ENCODE measurements at regions not wholly inside any gene's neighbourhood (a gene's known extent, or its start where the extent isn't known, plus 50 kb on each side); places are given as distances from the start of the nearest gene placed in this dataset.

GRCh38 chr18:43382641-43383403 lies 105.5 kb upstream of the SYT4 start:
- TF ChIP-seq CTCF (IDR thresholded peaks at IDR 0.05; ENCODE audit: insufficient read depth, low read length, poor library complexity, severe bottlenecking) (no peak), EZH2phosphoT487 (conservative IDR thresholded peaks at IDR 0.05; ENCODE audit: low read length) (no peak)
- Histone ChIP-seq H3K9me2 (replicated peaks; ENCODE audit: insufficient read depth, low read length) (no peaks in the 10 kb centered on the region), H3K9ac (ENCODE audit: low read length) (no peak overlapping the region), H3K4me3 (ENCODE audit: insufficient read depth, low read length, poor library complexity, severe bottlenecking) (no peak overlapping the region), H3F3A (ENCODE audit: insufficient read depth) (no peaks in the 10 kb centered on the region), H2AFZ (ENCODE audit: low read depth, low read length, severe bottlenecking) (no peak overlapping the region), H3K4me2 (ENCODE audit: low read depth, low read length, poor library complexity, severe bottlenecking) (no peak overlapping the region), H3K79me2 (ENCODE audit: insufficient read depth, low read length) (no peaks in the 10 kb centered on the region), H4K20me1 (ENCODE audit: low read depth, low read length) (no peaks in the 10 kb centered on the region), H3K27ac (ENCODE audit: low read depth, low read length) (no peak overlapping the region), H3K9me3 (ENCODE audit: insufficient read depth, low read length) (no peaks in the 10 kb centered on the region), H3K36me3 (ENCODE audit: low read length) (no peaks in the 10 kb centered on the region), H3K27me3 (ENCODE audit: low read length) (no peaks in the 10 kb centered on the region)

- no peak overlapping the region for H3K4me3 ChIP-seq (ENCODE audit: insufficient read depth, low read length, poor library complexity, severe bottlenecking)
- no peaks in the 10 kb centered on the region for H3F3A ChIP-seq (ENCODE audit: insufficient read depth)
- H4K20me1 ChIP-seq (ENCODE audit: low read depth, low read length) = no peaks in the 10 kb centered on the region
- no peaks in the 10 kb centered on the region for H3K36me3 ChIP-seq (ENCODE audit: low read length)
- H3K9me3 ChIP-seq (ENCODE audit: insufficient read depth, low read length) = no peaks in the 10 kb centered on the region
- no peak overlapping the region for H3K4me2 ChIP-seq (ENCODE audit: low read depth, low read length, poor library complexity, severe bottlenecking)
- H3K9me2 ChIP-seq (replicated peaks; ENCODE audit: insufficient read depth, low read length) = no peaks in the 10 kb centered on the region
- no peak overlapping the region for H2AFZ ChIP-seq (ENCODE audit: low read depth, low read length, severe bottlenecking)
- no peak overlapping the region for H3K27ac ChIP-seq (ENCODE audit: low read depth, low read length)
- no peaks in the 10 kb centered on the region for H3K27me3 ChIP-seq (ENCODE audit: low read length)
- no peaks in the 10 kb centered on the region for H3K79me2 ChIP-seq (ENCODE audit: insufficient read depth, low read length)
- no peak for TF ChIP-seq EZH2phosphoT487 (conservative IDR thresholded peaks at IDR 0.05; ENCODE audit: low read length)
- TF ChIP-seq CTCF (IDR thresholded peaks at IDR 0.05; ENCODE audit: insufficient read depth, low read length, poor library complexity, severe bottlenecking) = no peak
- H3K9ac ChIP-seq (ENCODE audit: low read length) = no peak overlapping the region
Observed at GRCh38 chr18:43389163-43389562, 111.9 kb upstream of the SYT4 start.

GRCh38 chr18:43392168-43392567 lies 114.9 kb upstream of the SYT4 start:
- H3K79me2 ChIP-seq (ENCODE audit: insufficient read depth, low read length) = no peaks in the 10 kb centered on the region
- no peaks in the 10 kb centered on the region for H3K9me2 ChIP-seq (replicated peaks; ENCODE audit: insufficient read depth, low read length)
- no peak overlapping the region for H3K4me3 ChIP-seq (ENCODE audit: insufficient read depth, low read length, poor library complexity, severe bottlenecking)
- H4K20me1 ChIP-seq (ENCODE audit: low read depth, low read length) = no peaks in the 10 kb centered on the region
- H2AFZ ChIP-seq (ENCODE audit: low read depth, low read length, severe bottlenecking) = no peak overlapping the region
- no peak overlapping the region for H3K27ac ChIP-seq (ENCODE audit: low read depth, low read length)
- TF ChIP-seq CTCF (IDR thresholded peaks at IDR 0.05; ENCODE audit: insufficient read depth, low read length, poor library complexity, severe bottlenecking) (no peak), EZH2phosphoT487 (conservative IDR thresholded peaks at IDR 0.05; ENCODE audit: low read length) (no peak)
- H3K4me2 ChIP-seq (ENCODE audit: low read depth, low read length, poor library complexity, severe bottlenecking) = no peak overlapping the region
- H3F3A ChIP-seq (ENCODE audit: insufficient read depth) = no peaks in the 10 kb centered on the region
- no peaks in the 10 kb centered on the region for H3K36me3 ChIP-seq (ENCODE audit: low read length)
- no peaks in the 10 kb centered on the region for H3K9me3 ChIP-seq (ENCODE audit: insufficient read depth, low read length)
- H3K9ac ChIP-seq (ENCODE audit: low read length) = no peak overlapping the region
- H3K27me3 ChIP-seq (ENCODE audit: low read length) = no peaks in the 10 kb centered on the region

All from SU-DHL-6 (cell line).